Glutamatergic neuron (in vitro differentiated cells): ENCODE measurements at regions not wholly inside any gene's neighbourhood (a gene's known extent, or its start where the extent isn't known, plus 50 kb on each side); places are given as distances from the start of the nearest gene placed in this dataset.

Experiments used
- DNase-seq: peaks from one replicate; pipeline ENCODE4 v3.0.0; 2022
- H3K27ac Mint-ChIP-seq: one replicate; pipeline ENCODE4 v1.8.0; 2020; ENCODE audit warnings: mild to moderate bottlenecking, mixed read lengths, inconsistent platforms; ENCODE audit not compliant: unreplicated experiment
- H3K27me3 Mint-ChIP-seq: one replicate; pipeline ENCODE4 v1.8.0; 2020; ENCODE audit warnings: mild to moderate bottlenecking, moderate library complexity, mixed read lengths, inconsistent platforms; ENCODE audit not compliant: unreplicated experiment
- H3K36me3 Mint-ChIP-seq: one replicate; pipeline ENCODE4 v1.8.0; 2020; ENCODE audit warnings: mild to moderate bottlenecking, mixed read lengths, inconsistent platforms; ENCODE audit not compliant: unreplicated experiment
- H3K4me1 Mint-ChIP-seq: one replicate; pipeline ENCODE4 v1.8.0; 2020; ENCODE audit warnings: mild to moderate bottlenecking, low read depth, mixed read lengths, inconsistent platforms; ENCODE audit not compliant: unreplicated experiment
- H3K4me3 Mint-ChIP-seq: one replicate; pipeline ENCODE4 v1.8.0; 2020; ENCODE audit warnings: mild to moderate bottlenecking, mixed read lengths, inconsistent platforms; ENCODE audit not compliant: unreplicated experiment
- H3K9me3 Mint-ChIP-seq: one replicate; pipeline ENCODE4 v1.8.0; 2020; ENCODE audit warnings: mild to moderate bottlenecking, moderate library complexity, mixed read lengths, inconsistent platforms; ENCODE audit not compliant: unreplicated experiment
- CTCF ChIP-seq: fragments of 200-600 bp; sonication (generic); IDR thresholded peaks from one replicate; pipeline ENCODE4 v1.5.0; 2021; ENCODE audit not compliant: partially characterized antibody, unreplicated experiment

GRCh38 chr1:83102630-83103071 lies 896.3 kb downstream of the TTLL7 start:
- no peak for DNase-seq
- TF ChIP-seq CTCF = no peak
- Mint-ChIP-seq H3K36me3 (no peaks in the 10 kb centered on the region), H3K27me3 (peaks cover 1% of the 10 kb centered on the region), H3K27ac (no peak overlapping the region), H3K4me1 (peaks cover 11% of the 10 kb centered on the region), H3K4me3 (no peak overlapping the region), H3K9me3 (no peaks in the 10 kb centered on the region)

DNA sequence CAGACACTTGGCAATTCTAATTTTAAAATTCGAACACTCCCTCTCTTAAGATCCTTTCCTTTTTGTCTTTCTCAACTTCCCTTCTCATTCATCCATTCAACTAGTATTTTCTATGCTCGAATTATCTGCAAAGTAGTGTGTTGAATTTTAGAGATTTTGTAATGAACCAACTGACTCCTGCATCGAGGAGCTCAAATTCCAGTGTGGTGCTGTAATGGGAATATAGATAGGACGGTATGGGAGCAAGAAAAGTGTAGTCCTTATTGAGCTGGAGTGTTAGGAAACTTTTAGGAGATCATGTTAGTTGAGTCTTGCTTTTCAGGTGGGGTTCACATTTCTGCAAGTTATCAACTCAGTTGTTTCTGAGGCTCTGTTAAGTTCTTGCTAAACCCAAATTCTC lies 897.5 kb downstream of the TTLL7 start:
- Mint-ChIP-seq H3K27me3 (peaks cover 1% of the 10 kb centered on the region), H3K9me3 (no peaks in the 10 kb centered on the region), H3K4me3 (no peak overlapping the region), H3K36me3 (no peaks in the 10 kb centered on the region), H3K27ac (no peak overlapping the region), H3K4me1 (peaks cover 11% of the 10 kb centered on the region)
- TF ChIP-seq CTCF = no peak
- DNase-seq = no peak

DNA sequence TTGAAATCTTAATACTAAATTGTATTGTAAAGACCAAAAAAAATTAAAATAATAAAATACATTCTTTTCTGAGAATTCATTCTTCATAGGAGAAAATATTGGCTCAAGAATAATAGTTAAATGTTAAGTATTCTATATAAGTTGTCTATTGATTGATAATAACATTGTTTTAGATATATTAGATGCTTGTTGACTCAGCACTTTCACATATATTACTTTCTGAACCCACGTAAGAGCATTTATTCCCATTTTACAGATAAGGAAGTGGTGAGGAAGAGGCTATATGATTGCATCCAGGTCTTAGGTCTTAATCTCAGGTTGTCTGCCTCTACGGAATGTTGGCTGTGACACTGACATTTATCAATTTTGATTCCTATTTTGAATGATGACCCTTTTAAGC lies 898.8 kb downstream of the TTLL7 start:
- Mint-ChIP-seq H3K36me3 (no peaks in the 10 kb centered on the region), H3K4me1 (peaks cover 11% of the 10 kb centered on the region), H3K27me3 (no peaks in the 10 kb centered on the region), H3K9me3 (no peaks in the 10 kb centered on the region), H3K27ac (no peak overlapping the region), H3K4me3 (no peak overlapping the region)
- no peak for DNase-seq
- no peak for TF ChIP-seq CTCF

- no peak overlapping the region for H3K27ac Mint-ChIP-seq
- no peaks in the 10 kb centered on the region for H3K27me3 Mint-ChIP-seq
- DNase-seq = no peak
- TF ChIP-seq CTCF = no peak
- no peaks in the 10 kb centered on the region for H3K9me3 Mint-ChIP-seq
- H3K4me1 Mint-ChIP-seq = peaks cover 11% of the 10 kb centered on the region
- H3K36me3 Mint-ChIP-seq = no peaks in the 10 kb centered on the region
- H3K4me3 Mint-ChIP-seq = no peak overlapping the region
These were observed 900.1 kb downstream of the TTLL7 start for GRCh38 chr1:83098791-83099190.

DNA sequence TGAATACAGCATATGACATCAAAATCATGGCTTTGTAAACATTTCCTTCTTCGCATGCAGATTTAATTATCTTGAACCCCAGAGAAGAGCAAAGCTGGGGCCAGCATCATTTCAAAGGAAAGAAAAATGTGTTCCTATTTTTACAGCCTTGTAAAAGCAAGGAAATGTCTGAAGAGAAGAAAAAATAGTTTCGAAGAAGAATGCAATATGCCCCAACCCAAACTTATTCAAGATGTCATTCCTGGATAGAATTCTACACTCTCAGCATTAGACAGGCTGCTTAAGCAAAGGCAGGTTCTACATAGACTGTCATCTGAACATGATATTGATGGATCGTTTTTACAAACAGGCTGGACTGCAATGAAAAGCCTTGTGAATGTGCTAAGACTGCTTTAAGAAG lies 900.8 kb downstream of the TTLL7 start:
- no peaks in the 10 kb centered on the region for H3K9me3 Mint-ChIP-seq
- no peaks in the 10 kb centered on the region for H3K27me3 Mint-ChIP-seq
- peaks cover 11% of the 10 kb centered on the region for H3K4me1 Mint-ChIP-seq
- TF ChIP-seq CTCF = no peak
- H3K4me3 Mint-ChIP-seq = no peak overlapping the region
- no peak overlapping the region for H3K27ac Mint-ChIP-seq
- no peaks in the 10 kb centered on the region for H3K36me3 Mint-ChIP-seq
- no peak for DNase-seq
